C4-2B (cell line): ENCODE measurements at regions not wholly inside any gene's neighbourhood (a gene's known extent, or its start where the extent isn't known, plus 50 kb on each side); places are given as distances from the start of the nearest gene placed in this dataset.

Experiments
- H3K27ac ChIP-seq: fragments of 450-650 bp; 2 replicates; pipeline ENCODE4 v1.5.1; 2017
- ZFX ChIP-seq: fragments of 450-650 bp; IDR thresholded peaks from 2 replicates; pipeline ENCODE4 v1.6.1; 2017
- TF ChIP-seq, protein P1 (sequence below): fragments of 450-650 bp; conservative IDR thresholded peaks from 2 replicates; pipeline ENCODE4 v1.5.1; 2017; ENCODE audit warnings: mild to moderate bottlenecking

GRCh38 chr18:40921845-40922629, 1033.0 kb upstream of the PIK3C3 start:
- TF ChIP-seq, protein P1, sequence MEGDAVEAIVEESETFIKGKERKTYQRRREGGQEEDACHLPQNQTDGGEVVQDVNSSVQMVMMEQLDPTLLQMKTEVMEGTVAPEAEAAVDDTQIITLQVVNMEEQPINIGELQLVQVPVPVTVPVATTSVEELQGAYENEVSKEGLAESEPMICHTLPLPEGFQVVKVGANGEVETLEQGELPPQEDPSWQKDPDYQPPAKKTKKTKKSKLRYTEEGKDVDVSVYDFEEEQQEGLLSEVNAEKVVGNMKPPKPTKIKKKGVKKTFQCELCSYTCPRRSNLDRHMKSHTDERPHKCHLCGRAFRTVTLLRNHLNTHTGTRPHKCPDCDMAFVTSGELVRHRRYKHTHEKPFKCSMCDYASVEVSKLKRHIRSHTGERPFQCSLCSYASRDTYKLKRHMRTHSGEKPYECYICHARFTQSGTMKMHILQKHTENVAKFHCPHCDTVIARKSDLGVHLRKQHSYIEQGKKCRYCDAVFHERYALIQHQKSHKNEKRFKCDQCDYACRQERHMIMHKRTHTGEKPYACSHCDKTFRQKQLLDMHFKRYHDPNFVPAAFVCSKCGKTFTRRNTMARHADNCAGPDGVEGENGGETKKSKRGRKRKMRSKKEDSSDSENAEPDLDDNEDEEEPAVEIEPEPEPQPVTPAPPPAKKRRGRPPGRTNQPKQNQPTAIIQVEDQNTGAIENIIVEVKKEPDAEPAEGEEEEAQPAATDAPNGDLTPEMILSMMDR = no peak
- no peak for TF ChIP-seq ZFX
- no peak overlapping the region for H3K27ac ChIP-seq

- TF ChIP-seq ZFX = no peak
- TF ChIP-seq, protein P1 = no peak
- H3K27ac ChIP-seq = no peak overlapping the region
These were observed 1038.0 kb upstream of the PIK3C3 start for GRCh38 chr18:40917056-40917455.

- TF ChIP-seq ZFX = no peak
- TF ChIP-seq, protein P1 = no peak
- no peak overlapping the region for H3K27ac ChIP-seq
These were observed 1039.3 kb upstream of the PIK3C3 start for GRCh38 chr18:40915724-40916123.

GRCh38 chr18:40911582-40912254, 1043.3 kb upstream of the PIK3C3 start:
- H3K27ac ChIP-seq = no peak overlapping the region
- TF ChIP-seq, protein P1 = no peak
- TF ChIP-seq ZFX = no peak

DNA sequence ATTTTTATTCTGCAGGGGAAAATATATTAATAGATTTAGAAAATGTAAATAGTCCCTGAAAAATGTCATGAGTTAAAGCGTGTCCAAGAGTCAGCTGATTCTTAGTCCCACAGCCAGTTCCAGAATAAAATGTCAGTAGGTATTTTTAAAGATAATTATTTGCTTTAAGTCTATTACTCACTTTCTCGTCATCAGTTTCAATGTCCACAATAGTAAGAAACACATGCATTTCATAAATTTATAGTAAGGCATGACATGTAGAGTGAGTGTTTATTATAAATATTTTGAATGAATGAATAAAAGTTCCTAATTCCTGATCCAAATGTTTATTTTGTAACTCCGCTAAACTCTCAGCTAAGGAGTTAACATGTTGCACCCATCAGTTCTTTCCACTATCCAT, 1044.0 kb upstream of the PIK3C3 start:
- TF ChIP-seq ZFX = no peak
- TF ChIP-seq, protein P1 = no peak
- no peak overlapping the region for H3K27ac ChIP-seq

DNA sequence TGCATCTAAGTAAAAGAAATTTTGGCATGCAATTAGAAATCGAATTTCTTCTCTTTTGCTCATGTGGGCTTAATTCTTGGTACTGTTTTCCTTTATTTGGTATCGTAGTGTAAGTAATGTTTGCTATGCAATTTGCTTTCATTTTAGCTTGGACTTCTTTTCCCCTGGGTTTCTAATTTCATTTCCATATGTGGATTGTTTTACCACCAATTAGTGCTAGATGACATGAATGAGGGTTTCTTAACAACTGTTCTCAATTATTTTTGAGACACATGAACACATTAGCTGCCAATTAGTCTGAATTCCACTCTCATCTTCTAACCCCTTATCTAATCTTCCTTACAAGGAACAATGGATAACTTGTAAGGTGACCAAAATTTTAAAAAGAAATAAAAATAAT, 1047.2 kb upstream of the PIK3C3 start:
- no peak overlapping the region for H3K27ac ChIP-seq
- no peak for TF ChIP-seq ZFX
- TF ChIP-seq, protein P1 = no peak

GRCh38 chr18:40904295-40904694, 1050.7 kb upstream of the PIK3C3 start:
- no peak overlapping the region for H3K27ac ChIP-seq

More at GRCh38 chr18:40904295-40904694, 1050.7 kb upstream of the PIK3C3 start:
- no peak for TF ChIP-seq ZFX
- TF ChIP-seq, protein P1 = no peak
